ENCODE measurements at regions not wholly inside any gene's neighbourhood (a gene's known extent, or its start where the extent isn't known, plus 50 kb on each side); places are given as distances from the start of the nearest gene placed in this dataset.
A peak's percentile ranks its signal among the peaks of the same experiment; 100 is the strongest.

DNA sequence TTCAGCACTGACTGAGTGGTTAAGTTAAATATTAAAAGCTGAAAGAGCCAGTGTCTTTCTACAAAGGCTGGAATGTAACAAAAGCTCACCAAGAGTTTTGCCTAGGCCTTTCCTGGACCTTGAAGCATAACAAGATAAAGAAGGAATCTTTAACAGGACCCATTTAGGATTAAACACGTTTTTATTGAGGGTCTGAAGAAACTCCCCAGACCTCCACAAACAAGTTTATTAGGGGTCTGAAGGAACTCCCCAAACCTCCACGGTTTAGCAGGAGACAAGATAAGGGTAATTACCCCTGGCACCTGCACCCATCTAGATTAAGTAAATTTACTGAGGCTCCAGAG is 104.0 kb downstream of the ACAA2 start:
- intact Hi-C loops (cut with micrococcal nuclease) = no loop called here
- Mint-ChIP-seq H3K9me3 (peaks cover 0 to 11% (median 3%) of the 10 kb centered on the region in 7 donors), H3K4me3 (no peak overlapping the region), H3K27ac (no peak overlapping the region), H3K4me1 (no peaks in the 10 kb centered on the region), H3K36me3 (no peaks in the 10 kb centered on the region), H3K27me3 (ENCODE audit: low read depth in 3 of 3) (peaks cover 2 to 5% (median 4%) of the 10 kb centered on the region in 3 donors)
- no peaks in the 10 kb centered on the region for H3K79me2 ChIP-seq (ENCODE audit: insufficient read depth, low read length)
- no peak overlapping the region for H3K4me2 ChIP-seq (replicated peaks; ENCODE audit: extremely low read depth, low read length, poor library complexity, severe bottlenecking)
- TF ChIP-seq, protein P1, sequence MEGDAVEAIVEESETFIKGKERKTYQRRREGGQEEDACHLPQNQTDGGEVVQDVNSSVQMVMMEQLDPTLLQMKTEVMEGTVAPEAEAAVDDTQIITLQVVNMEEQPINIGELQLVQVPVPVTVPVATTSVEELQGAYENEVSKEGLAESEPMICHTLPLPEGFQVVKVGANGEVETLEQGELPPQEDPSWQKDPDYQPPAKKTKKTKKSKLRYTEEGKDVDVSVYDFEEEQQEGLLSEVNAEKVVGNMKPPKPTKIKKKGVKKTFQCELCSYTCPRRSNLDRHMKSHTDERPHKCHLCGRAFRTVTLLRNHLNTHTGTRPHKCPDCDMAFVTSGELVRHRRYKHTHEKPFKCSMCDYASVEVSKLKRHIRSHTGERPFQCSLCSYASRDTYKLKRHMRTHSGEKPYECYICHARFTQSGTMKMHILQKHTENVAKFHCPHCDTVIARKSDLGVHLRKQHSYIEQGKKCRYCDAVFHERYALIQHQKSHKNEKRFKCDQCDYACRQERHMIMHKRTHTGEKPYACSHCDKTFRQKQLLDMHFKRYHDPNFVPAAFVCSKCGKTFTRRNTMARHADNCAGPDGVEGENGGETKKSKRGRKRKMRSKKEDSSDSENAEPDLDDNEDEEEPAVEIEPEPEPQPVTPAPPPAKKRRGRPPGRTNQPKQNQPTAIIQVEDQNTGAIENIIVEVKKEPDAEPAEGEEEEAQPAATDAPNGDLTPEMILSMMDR (IDR thresholded peaks at IDR 0.05) = no peak
- H4K20me1 ChIP-seq (ENCODE audit: insufficient read depth, low read length) = no peaks in the 10 kb centered on the region
- no peaks in the 10 kb centered on the region for H3K4me1 ChIP-seq (ENCODE audit: control insufficient read depth in 1 of 2, insufficient read depth in 2 of 2, low read length in 2 of 2)
- H3K4me3 ChIP-seq (replicated peaks in 1 of 3; ENCODE audit: low read depth in 2 of 3, low read length in 3 of 3) = no peak overlapping the region
- H3K27ac ChIP-seq (ENCODE audit: low read depth in 1 of 2, low read length in 2 of 2) = no peak overlapping the region
- no peak for DNase-seq
- no peak overlapping the region for H2AFZ ChIP-seq (ENCODE audit: insufficient read depth, low read depth, low read length, poor library complexity, severe bottlenecking)
- H3K9me3 ChIP-seq (replicated peaks in 1 of 2; ENCODE audit: control insufficient read depth in 1 of 2, insufficient read depth in 1 of 2, low read length in 2 of 2) = no peaks in the 10 kb centered on the region
- WGBS (ENCODE audit: insufficient coverage) = no CpG with 5 or more reads among the region's 2 CpGs
- no peaks in the 10 kb centered on the region for H3K36me3 ChIP-seq (replicated peaks in 1 of 2; ENCODE audit: control insufficient read depth in 1 of 2, insufficient read depth in 2 of 2, low read length in 2 of 2)
- H3K27me3 ChIP-seq (ENCODE audit: control insufficient read depth in 2 of 2, insufficient read depth in 2 of 2, low read length in 2 of 2) = no peaks in the 10 kb centered on the region
- no peak overlapping the region for H3K9ac ChIP-seq (ENCODE audit: insufficient read depth, low read length, poor library complexity, severe bottlenecking)

DNA sequence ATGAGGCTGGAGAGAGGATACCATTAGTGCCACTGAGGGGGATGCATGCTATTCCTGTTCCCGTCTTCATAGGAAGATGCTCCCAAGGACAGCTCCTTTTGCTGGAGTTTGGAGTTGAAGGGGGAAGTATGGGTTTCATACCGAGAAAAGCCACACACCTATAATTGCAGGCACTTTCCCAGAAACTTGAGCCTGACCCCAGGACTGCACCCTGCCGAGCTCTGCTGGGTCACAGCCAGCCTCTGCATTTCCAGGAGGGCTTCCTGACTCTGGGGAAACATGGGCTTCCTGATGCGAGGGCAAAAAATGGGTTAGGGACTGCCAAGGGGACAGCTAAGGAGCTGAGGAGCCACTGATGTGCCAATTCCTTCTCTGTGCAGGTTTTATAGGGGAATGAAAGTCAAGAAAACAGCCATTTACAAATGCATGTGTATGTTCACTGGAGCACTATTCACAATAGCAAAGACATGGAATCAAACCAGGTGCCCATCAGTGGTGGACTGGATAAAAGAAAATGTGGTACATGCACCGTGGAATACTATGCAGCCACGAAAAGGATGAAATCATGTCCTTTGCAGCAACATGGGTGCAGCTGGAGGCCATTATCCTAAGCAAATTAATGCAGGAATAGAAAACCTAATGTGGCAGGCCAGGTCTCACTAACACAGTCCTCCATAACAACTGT is 104.5 kb downstream of the ACAA2 start:
- no peaks in the 10 kb centered on the region for H3K27me3 ChIP-seq (ENCODE audit: control insufficient read depth in 2 of 2, insufficient read depth in 2 of 2, low read length in 2 of 2)
- H3K9ac ChIP-seq (ENCODE audit: insufficient read depth, low read length, poor library complexity, severe bottlenecking) = no peak overlapping the region
- Mint-ChIP-seq H3K36me3 (no peaks in the 10 kb centered on the region), H3K4me1 (no peaks in the 10 kb centered on the region), H3K27me3 (ENCODE audit: low read depth in 3 of 3) (peaks cover 4 to 5% (median 5%) of the 10 kb centered on the region in 3 donors), H3K27ac (peak overlapping the region in 1 of 7 donors; percentile 20), H3K4me3 (no peak overlapping the region), H3K9me3 (peaks cover 0 to 12% (median 2%) of the 10 kb centered on the region in 7 donors)
- intact Hi-C loops (cut with micrococcal nuclease) = no loop called here
- H4K20me1 ChIP-seq (ENCODE audit: insufficient read depth, low read length) = no peaks in the 10 kb centered on the region
- H3K36me3 ChIP-seq (replicated peaks in 1 of 2; ENCODE audit: control insufficient read depth in 1 of 2, insufficient read depth in 2 of 2, low read length in 2 of 2) = no peaks in the 10 kb centered on the region
- H2AFZ ChIP-seq (ENCODE audit: insufficient read depth, low read depth, low read length, poor library complexity, severe bottlenecking) = no peak overlapping the region
- H3K4me1 ChIP-seq (ENCODE audit: control insufficient read depth in 1 of 2, insufficient read depth in 2 of 2, low read length in 2 of 2) = no peaks in the 10 kb centered on the region
- no peaks in the 10 kb centered on the region for H3K79me2 ChIP-seq (ENCODE audit: insufficient read depth, low read length)
- no peak overlapping the region for H3K4me3 ChIP-seq (replicated peaks in 1 of 3; ENCODE audit: low read depth in 2 of 3, low read length in 3 of 3)
- WGBS (ENCODE audit: insufficient coverage) = 67% methylated on average over 1 of the region's 6 CpGs
- no peaks in the 10 kb centered on the region for H3K9me3 ChIP-seq (replicated peaks in 1 of 2; ENCODE audit: control insufficient read depth in 1 of 2, insufficient read depth in 1 of 2, low read length in 2 of 2)
- H3K27ac ChIP-seq (ENCODE audit: low read depth in 1 of 2, low read length in 2 of 2) = no peak overlapping the region
- no peak for DNase-seq
- TF ChIP-seq, protein P1 (IDR thresholded peaks at IDR 0.05) = no peak
- H3K4me2 ChIP-seq (replicated peaks; ENCODE audit: extremely low read depth, low read length, poor library complexity, severe bottlenecking) = no peak overlapping the region

All from CD14-positive monocyte (primary cell).